ENCODE measurements at regions not wholly inside any gene's neighbourhood (a gene's known extent, or its start where the extent isn't known, plus 50 kb on each side); places are given as distances from the start of the nearest gene placed in this dataset.

DNA sequence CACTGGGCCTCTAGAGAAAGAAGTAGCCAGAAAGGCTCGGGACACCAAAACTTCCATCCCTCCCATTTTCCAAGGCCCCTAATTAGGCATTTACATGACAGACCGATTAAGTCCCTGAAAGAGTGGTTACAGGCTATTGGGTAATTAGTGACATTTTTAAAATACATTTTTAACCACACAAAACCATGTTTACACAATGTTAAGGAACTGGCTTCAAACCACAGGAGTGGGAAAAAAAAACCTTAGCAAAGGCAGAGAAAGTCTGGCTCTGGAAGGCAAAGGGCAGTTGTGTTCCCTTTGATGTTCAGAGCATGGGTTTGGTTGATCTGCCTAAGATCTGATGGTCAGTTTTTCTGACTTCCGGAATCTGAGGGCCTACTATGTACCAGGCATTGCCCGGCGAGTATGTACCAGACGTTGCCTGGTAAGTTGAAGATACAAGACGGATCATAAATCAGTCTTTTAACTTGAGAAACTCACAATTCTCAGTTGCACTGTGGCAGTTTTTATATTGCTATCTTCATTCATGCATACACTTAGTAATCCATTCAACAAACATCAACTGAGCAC is 576.5 kb downstream of the MED13L start:
- DNase-seq, result no peak

DNA sequence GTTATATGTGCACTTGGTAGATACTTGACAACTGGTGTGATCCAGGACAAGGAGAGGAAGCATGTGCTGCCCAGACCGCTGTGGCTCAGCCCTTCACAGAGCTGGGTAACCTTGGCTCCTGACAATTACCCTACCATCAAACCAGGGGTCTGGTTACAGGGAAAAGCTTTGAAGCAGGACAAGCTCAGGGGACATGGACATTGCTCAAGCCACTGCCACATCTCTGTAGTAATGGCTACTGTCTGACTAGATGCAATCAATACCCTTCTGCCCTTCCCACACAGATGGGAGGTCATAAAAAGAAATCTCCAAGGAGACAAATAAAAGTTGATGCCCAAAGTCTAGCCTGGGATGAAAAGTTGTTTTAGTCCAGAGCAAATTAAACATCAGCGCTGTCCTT is 577.4 kb downstream of the MED13L start:
- DNase-seq, result no peak

DNA sequence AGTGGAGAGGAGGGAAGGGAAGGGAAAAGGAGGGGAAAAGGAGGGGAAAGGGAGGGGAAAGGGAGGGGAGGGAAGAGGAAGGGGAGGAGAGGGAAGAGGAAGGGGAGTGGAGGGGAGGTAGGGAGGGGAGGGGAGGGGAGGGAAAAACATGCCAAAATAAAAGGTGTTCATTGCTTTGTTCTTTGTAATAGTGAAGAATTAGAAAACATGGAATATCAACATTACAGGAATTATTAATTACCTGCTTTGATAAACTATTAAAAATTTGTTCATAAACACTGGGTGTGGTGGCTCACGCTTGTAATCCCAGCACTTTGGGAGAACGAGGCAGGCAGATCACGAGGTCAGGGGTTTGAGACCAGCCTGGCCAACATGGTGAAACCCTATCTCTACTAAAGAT is 579.2 kb downstream of the MED13L start:
- DNase-seq, result no peak

DNA sequence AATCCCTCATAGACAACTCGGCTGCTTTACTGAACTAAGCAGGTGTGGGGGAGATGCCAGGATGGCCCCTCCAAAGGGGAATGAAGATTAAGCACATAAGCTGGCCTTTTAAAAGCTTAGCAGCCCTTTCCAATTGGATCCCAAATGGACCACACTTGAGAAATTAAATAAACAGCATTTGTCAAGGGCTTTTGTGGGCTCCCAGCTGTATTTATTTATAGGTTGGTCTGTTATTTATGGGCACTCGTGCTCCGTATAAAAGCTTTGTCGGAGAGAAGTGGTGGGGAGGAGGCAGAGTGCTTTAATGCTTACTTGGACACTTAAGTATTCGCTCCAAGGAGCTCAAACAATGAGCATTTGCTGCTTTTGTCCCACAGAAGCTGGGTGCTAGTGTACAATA is 580.2 kb downstream of the MED13L start:
- no peak for DNase-seq

DNA sequence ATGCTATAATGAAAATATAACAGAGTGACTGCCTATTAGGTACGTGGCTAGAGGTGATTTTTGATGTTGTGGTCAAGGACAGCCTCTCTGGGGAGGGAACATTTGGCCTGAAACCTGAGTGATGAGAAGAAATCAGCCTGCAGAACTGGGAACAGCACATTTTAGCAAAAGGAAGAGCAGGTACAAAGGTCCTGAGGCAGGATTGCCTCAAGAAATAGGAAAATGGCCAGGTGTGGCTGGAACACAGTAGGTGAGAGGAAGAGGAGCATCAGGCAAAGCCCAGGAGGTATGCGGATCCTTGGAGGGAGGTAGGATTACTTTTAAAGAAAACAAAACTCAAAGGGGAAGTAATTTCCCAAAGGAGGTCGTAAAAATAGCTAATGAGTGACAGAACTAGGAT is 582.9 kb downstream of the MED13L start:
- no peak for DNase-seq

DNA sequence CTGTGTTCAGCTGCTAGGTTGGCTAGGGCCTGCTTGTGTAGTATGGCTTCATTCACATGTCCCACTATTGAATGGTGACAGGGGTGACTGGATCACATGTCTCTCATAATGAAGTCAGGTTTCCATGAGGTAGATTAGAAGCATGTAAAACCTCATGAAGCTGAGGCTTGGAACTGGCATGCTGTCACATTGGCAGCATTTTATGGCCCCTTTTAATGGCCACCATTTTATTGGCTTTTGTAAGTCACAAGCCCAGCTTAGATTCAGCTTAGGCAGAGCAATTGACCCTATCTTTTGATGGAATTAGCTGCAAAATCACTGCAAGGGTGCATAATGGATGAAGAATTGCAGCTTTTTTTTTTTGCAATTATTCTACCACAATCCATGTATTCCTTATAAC is 583.5 kb downstream of the MED13L start:
- no peak for DNase-seq

DNA sequence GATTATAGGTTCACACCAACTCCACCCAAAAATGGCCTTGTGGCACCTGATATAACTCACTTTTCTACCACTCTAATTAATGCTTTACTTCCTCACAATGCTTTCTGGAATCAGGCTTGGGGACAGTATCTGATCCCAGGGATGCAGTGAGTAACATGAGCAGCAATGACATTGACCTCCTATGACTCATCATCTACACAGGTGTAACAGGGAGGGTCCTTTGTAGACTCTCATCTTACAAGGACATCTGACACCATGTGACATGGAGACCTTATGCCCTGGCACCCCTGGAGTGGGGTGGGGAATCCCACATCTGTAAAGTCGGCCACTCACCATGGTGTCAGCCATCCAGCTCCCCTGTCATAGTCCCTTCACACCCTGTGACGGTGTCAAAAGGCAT is 586.4 kb downstream of the MED13L start:
- no peak for DNase-seq

DNA sequence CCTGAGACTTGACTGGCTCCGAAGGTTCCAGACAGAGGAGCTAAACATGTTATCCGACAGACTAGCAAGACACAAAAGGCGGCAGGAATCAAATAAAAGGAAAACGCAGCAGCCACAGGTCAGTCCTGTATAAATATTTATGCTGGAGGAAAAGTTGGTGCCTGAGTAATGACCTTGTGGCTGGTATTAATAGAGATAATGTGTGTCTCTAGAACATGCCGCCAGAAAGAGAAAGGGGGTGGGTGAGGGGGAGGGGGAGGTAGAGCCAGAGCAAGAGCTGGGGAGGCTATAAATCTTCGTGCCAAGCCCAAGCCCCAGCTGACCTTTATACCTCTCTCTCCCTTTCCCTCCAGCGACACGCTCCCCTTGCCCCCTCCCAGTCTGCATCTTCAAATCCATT is 590.4 kb downstream of the MED13L start:
- no peak for DNase-seq

DNA sequence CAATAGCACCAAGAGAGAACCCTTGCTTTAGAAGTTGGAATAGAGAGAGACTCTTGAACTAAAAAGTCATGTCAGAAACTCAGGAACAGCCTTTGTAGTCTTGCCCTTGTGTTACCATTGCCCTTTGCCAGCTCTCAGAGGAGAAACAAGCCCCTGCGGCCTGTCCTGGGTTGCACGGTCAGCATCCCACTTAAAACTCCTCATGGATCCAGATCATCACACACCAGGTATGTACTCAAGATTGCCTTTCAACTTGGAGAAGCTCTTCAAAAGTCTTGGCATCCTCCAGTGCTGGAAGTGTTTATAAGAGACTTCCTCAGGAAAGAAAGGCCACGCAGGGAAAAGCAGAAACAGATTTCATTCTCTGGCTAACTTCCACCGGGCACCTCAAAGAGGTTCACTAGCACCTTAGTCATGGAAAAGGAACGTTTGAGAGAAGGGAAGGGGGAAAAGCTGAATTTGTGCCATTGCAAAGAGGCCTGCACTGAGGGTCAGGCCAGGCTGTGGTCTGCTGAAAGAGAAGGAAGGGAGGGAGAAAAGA is 594.2 kb downstream of the MED13L start:
- no peak for DNase-seq

DNA sequence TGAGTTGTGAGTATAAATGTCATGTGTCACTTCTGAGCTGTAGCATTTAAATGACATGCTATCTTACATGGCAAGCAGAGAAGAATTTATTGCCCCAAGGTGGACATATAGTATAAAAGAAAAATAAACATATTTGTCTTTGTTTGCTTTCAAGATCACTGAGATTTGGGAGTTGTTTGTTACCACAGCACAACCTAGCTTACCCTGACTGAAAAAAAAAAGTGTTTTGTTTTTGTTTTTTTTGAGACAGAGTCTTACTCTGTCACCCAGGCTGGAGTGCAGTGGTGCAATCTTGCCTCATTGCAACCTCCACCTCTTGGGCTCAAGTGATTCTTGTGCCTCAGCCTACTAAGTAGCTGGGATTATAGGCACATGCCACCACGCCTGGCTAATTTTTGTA is 596.5 kb downstream of the MED13L start:
- DNase-seq, result no peak

DNA sequence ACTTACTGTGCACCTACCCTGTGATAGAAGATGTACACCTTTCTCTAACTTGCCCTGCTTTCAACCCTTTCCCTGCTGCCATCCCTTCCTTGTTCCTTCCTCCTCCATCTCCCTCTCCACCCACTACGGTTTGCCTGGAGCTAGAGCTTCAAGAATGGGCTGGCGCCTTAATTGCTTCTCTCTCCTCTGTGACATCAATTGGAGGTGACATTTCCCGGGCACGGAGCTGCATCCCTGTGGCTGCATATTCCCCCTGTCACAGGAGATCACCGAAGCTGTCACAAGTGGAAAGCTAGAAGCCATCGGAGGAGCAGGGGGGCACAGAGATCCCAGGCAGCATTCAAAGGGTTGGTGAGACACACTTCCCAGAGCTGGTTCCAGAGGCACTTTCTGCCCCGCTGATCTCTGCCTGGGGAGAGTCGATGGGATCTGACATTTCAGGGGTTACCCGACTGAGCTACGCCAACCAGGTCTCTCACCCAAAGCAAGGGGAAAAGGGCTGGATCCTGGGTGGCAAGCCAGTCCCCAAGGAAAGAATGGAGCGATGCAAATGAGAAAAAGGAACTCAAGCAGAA is 604.9 kb downstream of the MED13L start:
- no peak for DNase-seq

DNA sequence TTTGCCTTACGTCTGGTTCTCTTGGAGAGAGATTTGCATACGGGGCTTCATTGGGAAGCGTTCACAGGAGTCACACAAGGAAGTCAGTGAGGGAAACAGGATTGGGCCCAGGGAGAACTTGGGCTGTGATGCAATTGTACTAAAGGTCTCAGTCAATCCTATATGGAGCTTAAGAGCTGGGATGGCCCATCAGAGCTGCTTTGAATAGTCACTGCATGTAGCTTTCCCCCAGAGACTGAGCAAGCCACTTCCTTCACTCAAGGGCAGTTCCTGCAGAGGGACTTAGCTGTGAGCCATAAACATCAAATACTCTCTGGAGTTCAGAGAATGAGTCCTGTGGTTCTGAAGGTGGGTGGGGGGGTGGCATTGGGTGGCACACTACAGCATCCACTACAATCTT is 605.4 kb downstream of the MED13L start:
- DNase-seq, result no peak

DNA sequence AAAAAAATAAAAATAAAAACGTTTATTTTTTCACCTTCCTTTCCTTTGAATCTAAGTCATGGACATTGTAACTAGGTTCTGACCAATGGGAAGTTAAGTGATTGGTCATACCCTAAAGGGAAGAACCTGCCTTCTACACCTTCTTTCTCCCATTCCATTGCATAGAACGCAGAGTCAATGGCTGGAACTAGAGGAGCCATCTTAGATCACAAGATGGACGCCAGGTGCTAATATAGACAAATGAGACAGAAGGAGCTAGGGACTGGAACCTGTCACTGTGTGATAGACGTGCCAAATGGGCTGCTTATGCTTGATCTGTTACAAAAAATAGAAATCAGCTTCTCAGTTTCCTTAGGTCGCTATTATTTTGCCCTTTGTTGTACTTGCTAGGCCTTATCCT is 606.6 kb downstream of the MED13L start:
- no peak for DNase-seq

DNA sequence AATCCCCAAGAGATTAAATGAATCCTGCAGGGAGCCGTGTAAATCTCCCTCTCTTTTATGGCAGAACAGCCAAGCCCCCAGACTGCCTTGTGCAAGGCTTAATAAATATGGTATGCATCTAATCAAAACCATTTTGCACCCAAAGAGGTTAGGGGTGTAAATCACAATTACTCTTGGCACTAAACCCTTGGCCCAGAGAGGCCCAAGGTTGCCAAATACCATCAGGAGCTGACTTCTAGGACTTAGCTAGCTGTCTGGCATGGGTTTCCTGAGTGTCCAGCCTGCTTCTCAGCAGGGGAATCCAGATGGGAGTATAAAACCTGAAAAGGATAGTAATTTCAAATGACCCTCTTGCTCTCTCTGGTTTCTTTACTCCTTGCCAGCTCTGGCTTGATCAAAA is 610.4 kb downstream of the MED13L start:
- no peak for DNase-seq

DNA sequence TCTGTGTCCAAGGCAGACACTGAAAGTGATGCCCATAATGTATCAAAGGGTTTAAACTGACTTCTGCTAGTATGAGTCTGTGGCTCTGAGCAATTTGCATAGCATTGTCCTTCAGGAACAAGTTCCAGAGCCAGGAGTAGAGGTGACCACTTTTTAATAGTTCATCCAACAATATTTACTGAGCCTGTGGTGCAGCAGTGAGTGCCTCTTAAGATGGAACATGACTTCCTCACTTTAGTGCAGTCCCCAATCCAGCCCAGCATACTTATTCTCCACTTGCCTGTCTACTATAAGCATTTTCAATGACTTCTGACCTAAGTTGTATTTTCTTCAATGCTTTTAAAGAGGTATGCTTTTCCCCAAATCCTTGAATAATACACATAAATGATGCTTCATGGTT is 611.3 kb downstream of the MED13L start:
- DNase-seq, result no peak

DNA sequence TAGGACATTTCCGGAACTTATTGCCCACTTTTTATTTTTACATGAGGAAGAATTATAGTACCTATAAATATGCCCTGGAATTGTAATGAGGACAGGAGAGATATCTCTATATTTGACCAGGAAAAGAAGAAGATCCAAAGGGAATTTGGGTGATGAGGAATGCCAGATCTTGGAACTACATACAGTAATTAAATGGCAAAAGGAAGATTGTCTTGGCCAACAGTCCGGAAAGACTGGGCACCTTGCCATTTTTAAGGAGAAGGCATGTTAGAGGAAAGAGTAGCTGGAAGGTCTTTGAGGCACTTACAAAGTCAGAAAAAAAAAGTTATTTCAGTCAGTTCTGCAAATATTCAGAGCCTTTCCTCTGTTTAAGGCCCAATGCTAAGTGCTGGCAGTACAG is 616.4 kb downstream of the MED13L start:
- no peak for DNase-seq

DNA sequence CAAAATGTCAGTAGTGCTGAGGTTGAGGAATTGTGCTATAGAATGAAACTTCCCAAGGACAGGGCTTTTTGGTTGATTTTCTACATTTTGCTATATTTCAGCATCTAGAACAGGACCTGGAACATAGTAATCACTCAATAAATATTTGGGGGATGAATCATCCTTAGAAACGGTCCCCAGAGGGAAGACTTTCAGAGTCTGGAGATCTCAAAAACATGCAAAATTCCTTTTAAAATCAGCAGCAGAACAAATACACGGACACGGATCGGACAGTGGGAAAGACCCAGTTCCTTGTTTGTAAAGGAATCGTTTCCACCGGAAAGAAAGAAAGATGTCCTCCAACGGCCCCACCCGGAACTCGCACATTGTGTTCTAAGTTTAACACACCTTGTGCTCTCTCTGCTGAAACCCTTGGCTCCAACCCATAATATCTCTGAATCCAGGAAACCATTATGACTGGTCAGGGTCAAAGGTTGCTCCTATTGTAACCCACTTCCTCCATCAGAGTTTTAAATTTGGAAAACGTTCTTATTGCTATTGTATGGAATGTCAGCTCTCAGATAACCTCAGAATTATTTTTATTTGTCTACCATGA is 617.2 kb downstream of the MED13L start:
- no peak for DNase-seq

DNA sequence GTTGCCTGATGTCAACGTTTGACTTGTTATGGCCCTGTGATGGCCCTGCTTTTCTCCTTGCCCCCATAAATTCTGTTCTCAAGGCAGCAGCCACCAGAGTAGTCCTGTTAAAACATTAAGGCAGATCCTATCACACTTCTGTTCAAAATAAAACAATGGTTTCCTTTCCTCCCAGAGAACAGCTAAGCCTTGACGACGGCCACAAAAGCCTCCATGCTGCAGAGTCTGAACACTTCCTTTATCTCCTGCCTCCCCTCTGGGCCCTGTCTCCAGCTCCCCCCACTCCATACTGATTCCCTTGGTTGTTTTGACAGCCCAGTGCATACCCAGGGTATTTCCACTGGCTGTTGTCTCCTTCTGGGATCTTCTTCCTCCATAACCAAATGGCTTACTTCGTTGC is 618.1 kb downstream of the MED13L start:
- no peak for DNase-seq

DNA sequence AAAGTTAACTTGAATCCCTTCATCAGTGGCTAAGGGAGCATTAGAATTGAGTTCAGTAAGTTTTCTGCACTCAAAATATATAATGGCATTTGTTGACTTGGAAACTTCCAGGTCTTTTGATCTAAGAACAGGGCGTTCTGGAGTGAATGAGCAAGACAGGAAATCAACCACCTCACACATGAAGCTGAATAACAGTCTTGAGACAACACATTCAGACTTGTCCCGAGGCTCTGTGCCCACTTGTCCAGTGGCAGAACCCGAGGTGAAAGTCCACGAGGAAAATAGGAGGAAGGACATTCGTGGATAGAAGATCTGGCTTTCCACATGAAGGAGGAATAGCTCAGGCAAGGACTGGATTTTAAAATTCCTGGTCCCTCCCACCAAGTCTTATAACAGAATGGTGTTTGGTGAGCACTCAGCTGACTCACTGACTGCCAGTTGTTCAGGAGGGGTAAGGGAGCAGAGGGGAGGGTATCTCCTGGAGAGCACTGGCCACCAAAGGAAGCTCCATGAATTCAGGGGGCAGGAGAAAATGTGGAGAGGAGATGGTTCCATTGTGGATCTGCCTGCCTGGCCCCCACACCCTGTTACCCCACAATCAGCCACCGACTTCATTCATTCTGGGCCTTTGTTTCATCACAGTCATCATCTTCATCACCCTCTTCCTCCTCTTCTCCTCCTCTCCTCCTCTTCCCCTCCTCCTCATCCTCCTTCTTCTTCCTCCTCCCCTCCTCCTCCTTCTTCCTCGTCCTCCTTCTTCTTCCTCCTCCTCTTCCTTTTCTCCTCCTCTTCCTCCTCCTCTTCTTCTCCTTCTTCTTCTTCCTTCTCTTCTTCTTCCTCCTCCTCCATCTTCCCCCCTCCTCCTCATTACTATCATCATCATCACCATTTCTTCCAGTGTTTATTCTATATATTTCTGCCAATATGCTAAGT is 620.1 kb downstream of the MED13L start:
- no peak for DNase-seq

DNA sequence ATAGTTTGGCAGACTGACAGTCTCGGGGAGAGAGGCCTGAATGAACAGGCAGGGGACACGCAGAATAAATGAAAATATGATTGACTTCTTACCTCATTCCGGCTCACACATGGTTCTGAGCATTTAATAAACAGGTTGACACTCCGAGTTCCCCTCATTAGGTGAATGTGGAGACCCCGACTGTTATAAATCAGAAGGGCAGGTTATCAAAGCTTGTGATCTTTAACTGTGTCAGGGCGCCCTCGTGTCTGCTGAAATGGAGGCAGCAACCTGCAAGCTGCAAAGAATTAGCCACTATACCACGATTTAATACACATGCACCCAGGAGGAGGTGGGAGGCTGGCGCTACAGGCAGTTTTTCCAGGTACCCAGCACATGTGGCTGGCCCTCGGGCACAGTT is 627.5 kb downstream of the MED13L start:
- DNase-seq, result no peak

DNA sequence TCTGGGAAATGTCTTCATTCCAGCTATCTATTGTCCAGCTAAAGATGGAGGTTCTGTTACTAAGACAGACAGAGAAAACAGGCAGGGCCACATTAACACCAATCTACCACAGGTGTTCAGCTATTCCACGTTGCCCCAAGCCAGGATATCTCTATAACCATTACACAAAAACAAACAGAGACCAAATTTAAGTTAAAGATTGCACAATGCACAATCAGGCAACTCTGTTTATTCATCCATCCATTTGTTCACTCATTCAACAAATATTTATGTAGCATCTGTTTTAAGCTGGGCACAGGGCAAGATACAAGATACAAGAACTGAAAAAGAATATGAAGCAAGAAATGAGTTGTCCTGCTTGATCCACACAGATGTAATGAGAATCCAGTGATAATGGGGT is 629.0 kb downstream of the MED13L start:
- DNase-seq, result no peak

DNA sequence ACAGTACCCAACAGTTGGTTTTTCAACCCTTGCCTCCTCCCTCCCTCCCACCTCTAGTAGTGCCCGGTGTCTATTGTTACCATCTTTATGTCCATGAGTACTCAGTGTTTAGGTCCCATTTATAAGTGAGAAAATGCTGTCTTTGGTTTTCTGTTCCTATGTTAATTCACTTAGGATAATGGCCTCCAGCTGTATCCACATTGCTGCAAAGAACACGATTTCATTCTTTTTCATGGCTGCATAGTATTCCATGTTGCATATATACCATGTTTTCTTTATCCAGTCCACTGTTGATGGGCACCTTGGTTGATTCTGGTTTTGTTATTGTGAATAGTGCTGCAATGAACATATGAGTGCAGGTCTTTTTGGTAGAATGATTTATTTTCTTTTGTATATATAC is 631.3 kb downstream of the MED13L start:
- no peak for DNase-seq

DNA sequence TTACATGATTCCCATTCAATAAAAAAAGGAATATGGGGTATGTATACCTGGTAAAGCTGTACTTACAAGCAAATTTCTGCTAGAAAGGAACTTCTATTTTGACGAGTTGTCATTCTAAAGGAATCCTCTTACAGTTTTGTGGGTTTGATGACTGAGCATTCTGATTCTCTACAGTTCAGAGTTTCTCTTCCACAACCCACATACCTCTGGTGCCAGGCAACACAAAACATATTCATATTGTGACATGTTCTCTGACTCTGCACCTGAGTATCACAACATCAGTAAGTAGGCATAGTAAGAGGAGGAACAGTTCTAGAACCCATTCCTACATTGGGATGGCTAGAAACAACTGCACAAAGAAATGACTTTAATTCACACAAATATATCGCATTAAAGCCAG is 636.6 kb downstream of the MED13L start:
- no peak for DNase-seq
